ENCODE measurements at regions not wholly inside any gene's neighbourhood (a gene's known extent, or its start where the extent isn't known, plus 50 kb on each side); places are given as distances from the start of the nearest gene placed in this dataset.

DNA sequence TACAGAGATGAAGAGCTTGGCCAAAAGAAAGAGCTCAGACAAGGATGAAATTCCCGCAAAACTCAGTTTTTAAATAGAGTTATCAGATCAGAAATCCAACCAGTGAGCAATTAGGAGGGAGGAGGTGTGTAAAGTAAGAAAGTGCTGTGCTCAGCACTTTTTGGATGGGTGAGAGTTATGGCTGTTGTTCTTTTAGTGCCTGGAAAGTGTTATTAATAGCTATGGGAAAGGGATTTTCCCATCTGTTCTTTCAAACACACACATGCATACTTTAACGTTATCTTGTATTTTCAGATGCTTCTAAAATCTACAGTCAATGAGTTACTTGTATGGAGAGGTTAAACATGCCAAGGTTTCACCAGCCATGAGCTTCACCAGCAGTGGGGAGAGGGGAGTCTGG is 107.3 kb upstream of the TMEM72 start:
- TF ChIP-seq, protein P1, sequence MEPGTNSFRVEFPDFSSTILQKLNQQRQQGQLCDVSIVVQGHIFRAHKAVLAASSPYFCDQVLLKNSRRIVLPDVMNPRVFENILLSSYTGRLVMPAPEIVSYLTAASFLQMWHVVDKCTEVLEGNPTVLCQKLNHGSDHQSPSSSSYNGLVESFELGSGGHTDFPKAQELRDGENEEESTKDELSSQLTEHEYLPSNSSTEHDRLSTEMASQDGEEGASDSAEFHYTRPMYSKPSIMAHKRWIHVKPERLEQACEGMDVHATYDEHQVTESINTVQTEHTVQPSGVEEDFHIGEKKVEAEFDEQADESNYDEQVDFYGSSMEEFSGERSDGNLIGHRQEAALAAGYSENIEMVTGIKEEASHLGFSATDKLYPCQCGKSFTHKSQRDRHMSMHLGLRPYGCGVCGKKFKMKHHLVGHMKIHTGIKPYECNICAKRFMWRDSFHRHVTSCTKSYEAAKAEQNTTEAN (CRISPR knock-in tag; IDR thresholded peaks at IDR 0.05): no peak
- TF ChIP-seq, protein P2, sequence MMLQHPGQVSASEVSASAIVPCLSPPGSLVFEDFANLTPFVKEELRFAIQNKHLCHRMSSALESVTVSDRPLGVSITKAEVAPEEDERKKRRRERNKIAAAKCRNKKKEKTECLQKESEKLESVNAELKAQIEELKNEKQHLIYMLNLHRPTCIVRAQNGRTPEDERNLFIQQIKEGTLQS (IDR thresholded peaks at IDR 0.05): no peak
- TF ChIP-seq, protein P2 (CRISPR knock-in tag; conservative IDR thresholded peaks at IDR 0.05): no peak
- no peak for TF ChIP-seq MYC (IDR thresholded peaks at IDR 0.05; ENCODE audit: low read depth, low read length)
- no peak for TF ChIP-seq MYC (CRISPR knock-in tag; IDR thresholded peaks at IDR 0.05; ENCODE audit: borderline replicate concordance, low read depth)

Data from K562 (cell line).